ENCODE measurements at regions not wholly inside any gene's neighbourhood (a gene's known extent, or its start where the extent isn't known, plus 50 kb on each side); places are given as distances from the start of the nearest gene placed in this dataset.

DNA sequence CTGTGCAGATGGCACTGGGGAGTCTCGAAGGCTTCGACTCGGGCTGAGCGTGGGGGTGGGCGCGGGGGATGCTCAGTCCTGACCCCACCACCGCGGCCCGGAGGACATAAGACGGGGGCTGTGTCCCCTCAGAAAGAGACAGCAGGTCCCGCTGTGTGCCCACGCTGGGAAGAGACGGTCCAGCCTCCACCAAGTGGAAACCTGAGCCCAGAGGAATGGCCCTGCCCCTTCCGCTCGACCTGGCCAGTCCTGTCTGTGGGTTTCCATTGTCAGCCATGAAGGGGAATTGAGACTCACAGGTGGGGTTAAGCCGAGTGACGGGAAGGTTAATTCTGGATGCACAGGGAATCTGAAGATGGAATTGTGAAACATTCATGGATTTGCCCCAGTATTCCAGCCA is 442.7 kb downstream of the PREX1 start:
- no peak for TF ChIP-seq POLR2A (IDR thresholded peaks at IDR 0.05; ENCODE audit: low read depth)
- TF ChIP-seq, protein P1, sequence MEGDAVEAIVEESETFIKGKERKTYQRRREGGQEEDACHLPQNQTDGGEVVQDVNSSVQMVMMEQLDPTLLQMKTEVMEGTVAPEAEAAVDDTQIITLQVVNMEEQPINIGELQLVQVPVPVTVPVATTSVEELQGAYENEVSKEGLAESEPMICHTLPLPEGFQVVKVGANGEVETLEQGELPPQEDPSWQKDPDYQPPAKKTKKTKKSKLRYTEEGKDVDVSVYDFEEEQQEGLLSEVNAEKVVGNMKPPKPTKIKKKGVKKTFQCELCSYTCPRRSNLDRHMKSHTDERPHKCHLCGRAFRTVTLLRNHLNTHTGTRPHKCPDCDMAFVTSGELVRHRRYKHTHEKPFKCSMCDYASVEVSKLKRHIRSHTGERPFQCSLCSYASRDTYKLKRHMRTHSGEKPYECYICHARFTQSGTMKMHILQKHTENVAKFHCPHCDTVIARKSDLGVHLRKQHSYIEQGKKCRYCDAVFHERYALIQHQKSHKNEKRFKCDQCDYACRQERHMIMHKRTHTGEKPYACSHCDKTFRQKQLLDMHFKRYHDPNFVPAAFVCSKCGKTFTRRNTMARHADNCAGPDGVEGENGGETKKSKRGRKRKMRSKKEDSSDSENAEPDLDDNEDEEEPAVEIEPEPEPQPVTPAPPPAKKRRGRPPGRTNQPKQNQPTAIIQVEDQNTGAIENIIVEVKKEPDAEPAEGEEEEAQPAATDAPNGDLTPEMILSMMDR (IDR thresholded peaks at IDR 0.05), result no peak
